Epidermal melanocyte (primary cell): ENCODE measurements at regions not wholly inside any gene's neighbourhood (a gene's known extent, or its start where the extent isn't known, plus 50 kb on each side); places are given as distances from the start of the nearest gene placed in this dataset.
A peak's percentile ranks its signal among the peaks of the same experiment; 100 is the strongest.

Experiments
- DNase-seq: peaks from one replicate; pipeline ENCODE4 v3.0.0; 2011; ENCODE audit warnings: low spot score; ENCODE audit not compliant: insufficient read length

- no peak for DNase-seq
These were observed 98.8 kb upstream of the STX18 start for GRCh38 chr4:4640692-4641091.

- no peak for DNase-seq
These were observed 97.5 kb upstream of the STX18 start for GRCh38 chr4:4639370-4639769.

- DNase-seq = no peak
These were observed 95.9 kb upstream of the STX18 start for GRCh38 chr4:4637710-4638109.

DNA sequence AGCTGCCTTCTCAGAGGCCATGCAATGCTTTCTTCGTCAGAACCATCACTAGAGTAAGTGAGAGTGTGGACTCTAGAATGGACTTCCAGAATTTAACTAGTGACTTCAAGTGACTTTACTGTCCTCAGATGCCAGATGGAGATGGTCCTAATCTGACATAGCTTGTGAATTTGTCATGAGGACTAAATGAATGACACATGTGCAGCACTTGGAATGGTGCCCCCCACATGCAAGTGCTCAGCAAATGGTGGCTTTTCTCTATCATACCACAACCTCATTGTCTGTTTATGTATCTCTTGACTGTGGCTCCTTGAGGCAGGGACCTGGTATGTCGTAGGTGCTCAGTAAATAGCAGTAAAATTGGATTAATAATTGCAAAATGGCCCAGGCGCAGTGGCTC lies 91.6 kb upstream of the STX18 start:
- no peak for DNase-seq

GRCh38 chr4:4631150-4631549 lies 89.3 kb upstream of the STX18 start:
- no peak for DNase-seq

GRCh38 chr4:4627906-4628305 lies 86.1 kb upstream of the STX18 start:
- DNase-seq = no peak

DNA sequence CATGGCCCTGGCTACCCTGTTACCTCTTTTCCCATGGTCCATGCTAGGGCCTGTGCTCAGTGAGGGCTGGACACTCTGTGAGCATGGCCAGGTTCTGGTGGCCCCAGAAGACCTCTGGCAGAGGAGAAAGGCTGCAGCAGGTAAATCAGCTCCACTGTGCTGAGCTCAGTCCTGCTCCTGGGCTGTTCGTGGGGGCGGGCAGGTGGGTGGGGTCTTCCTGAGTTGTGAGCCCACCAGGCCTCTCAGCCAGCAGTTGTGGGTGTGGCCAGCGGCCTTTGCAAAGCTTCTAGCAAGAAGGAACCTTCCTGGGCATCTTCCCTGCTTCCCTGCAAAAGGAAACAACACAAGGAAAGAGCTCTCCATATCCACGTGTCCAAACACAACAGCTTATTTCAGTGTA lies 85.3 kb upstream of the STX18 start:
- no peak for DNase-seq

DNA sequence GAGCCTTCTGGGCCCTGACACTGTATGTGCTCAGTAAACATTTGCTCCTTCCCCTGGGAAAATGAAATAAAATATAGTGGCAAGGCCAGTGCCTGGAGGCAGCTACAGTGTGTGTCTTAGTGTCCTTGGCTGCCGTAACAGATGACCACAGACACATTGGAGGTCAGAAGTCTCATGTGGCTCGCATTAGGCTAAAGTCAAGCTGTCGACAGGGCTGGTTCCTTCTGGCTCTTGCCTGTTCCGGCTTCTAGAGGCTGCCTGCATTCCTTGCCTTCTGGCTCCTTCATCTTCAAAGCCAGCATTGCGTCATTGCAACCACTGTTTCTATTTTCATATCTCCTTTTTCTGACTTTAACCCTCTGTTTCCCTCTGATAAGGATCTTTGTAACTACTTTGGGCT lies 83.6 kb upstream of the STX18 start:
- peak; percentile 74 for DNase-seq

- DNase-seq = no peak
These were observed 82.5 kb upstream of the STX18 start for GRCh38 chr4:4624276-4624897.

- DNase-seq = no peak
These were observed 78.0 kb upstream of the STX18 start for GRCh38 chr4:4619821-4620220.

- no peak for DNase-seq
These were observed 77.0 kb upstream of the STX18 start for GRCh38 chr4:4618847-4619246.

- DNase-seq = peak; percentile 72
These were observed 73.3 kb upstream of the STX18 start for GRCh38 chr4:4614925-4615678.

GRCh38 chr4:4613641-4614286 lies 71.9 kb upstream of the STX18 start:
- DNase-seq = no peak

GRCh38 chr4:4613126-4613465 lies 71.2 kb upstream of the STX18 start:
- no peak for DNase-seq

DNA sequence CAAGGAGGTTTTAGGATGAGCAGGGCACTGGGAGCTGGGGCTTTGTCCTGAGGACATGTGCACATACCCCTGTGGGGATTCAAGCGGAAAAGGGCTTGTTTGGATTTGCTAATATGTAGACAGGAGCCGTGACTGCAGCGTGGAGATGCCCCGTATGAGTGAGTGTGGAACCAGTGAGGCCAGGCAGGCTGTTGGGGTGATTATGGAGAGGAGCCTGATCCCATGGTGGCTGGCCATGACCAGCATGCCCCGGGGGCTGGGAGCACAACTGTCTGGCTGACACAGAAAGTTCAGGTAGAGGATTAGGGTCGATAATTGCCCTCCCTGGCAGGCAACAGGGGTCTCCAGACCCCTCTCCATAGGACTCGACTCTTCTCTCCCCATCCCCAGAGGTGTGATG lies 68.8 kb upstream of the STX18 start:
- no peak for DNase-seq

GRCh38 chr4:4609622-4610334 lies 67.9 kb upstream of the STX18 start:
- no peak for DNase-seq

- DNase-seq = no peak
These were observed 66.3 kb upstream of the STX18 start for GRCh38 chr4:4608214-4608537.

- DNase-seq = no peak
These were observed 65.7 kb upstream of the STX18 start for GRCh38 chr4:4607336-4608213.

DNA sequence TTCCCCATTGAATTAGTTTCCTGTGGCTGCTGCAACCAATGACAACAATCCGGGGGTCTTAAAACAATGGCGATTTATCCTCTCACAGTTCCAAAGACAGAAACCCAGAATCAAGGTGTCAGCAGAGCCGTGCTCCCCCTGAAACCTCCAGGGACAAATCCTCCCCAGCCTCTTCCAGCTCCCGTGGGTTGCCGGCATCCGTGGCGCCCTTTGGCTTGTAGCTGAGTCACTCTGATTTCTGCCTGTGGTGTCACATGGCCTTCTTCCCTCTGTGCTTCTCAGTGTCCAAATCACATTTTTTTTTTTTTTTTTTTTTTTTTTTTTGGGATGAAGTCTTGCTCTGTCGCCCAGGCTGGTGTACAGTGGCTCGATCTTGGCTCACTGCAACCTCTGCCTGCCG lies 64.5 kb upstream of the STX18 start:
- no peak for DNase-seq

- no peak for DNase-seq
These were observed 64.0 kb upstream of the STX18 start for GRCh38 chr4:4605849-4606248.

DNA sequence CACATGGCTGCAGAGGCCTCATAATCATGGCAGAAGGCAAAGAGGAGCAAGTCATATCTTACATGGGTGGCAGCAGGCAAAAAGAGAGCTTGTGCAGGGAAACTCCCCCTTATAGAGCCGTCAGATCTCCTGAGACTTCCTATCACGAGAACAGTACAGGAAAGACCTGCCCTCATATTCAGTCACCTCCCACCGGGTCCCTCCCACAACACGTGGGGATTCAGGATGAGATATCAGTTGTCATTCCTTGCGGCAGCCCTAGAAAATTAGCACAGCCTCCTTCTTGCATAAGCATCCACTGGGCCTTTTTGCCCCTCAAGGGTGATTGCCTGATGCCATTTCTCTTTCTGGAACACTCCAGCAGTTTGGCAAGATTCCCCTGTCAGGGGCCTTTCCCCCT lies 61.7 kb upstream of the STX18 start:
- no peak for DNase-seq
